Testis (tissue), 2 donors: ENCODE measurements at regions not wholly inside any gene's neighbourhood (a gene's known extent, or its start where the extent isn't known, plus 50 kb on each side); places are given as distances from the start of the nearest gene placed in this dataset.

ENCODE experiments used
- DNase-seq: peaks from one replicate; pipeline ENCODE4 v3.0.0-alpha.2; 2019
- H3K27ac ChIP-seq, 2 donors: fragments of 200-600 bp; sonication (generic); one replicate each; pipeline ENCODE4 v1.5.1; 2019
- H3K27me3 ChIP-seq: fragments of 200-600 bp; sonication (generic); one replicate; pipeline ENCODE4 v1.5.1; 2019
- H3K36me3 ChIP-seq: fragments of 200-600 bp; sonication (generic); one replicate; pipeline ENCODE4 v1.5.1; 2017; ENCODE audit warnings: low read depth; ENCODE audit errors: missing control alignments
- H3K4me1 ChIP-seq: fragments of 200-600 bp; sonication (generic); one replicate; pipeline ENCODE4 v1.5.1; 2019
- H3K4me3 ChIP-seq, 2 donors: fragments of 200-600 bp; sonication (generic); one replicate each; pipeline ENCODE4 v1.5.1; 2017 to 2019
- H3K9me3 ChIP-seq: fragments of 200-600 bp; sonication (generic); one replicate; pipeline ENCODE4 v1.5.1; 2017
- POLR2A ChIP-seq: fragments of 450-650 bp; IDR thresholded peaks from one replicate; pipeline ENCODE4 v1.6.1; 2017; ENCODE audit warnings: antibody characterized with exemption, mild to moderate bottlenecking, moderate library complexity
- WGBS, 2 donors: methylation state at CpG; one replicate each; pipeline ENCODE4 v1.1.5; 2018; 5-methylcytosine and 5-hydroxymethylcytosine counted together
- intact Hi-C: fragments of 100-400 bp; cut with DNase I; formaldehyde crosslinking; loops from one replicate; pipeline ENCODE4 v1.15.1; 2023; ENCODE audit warnings: low total_unique reads
- TF ChIP-seq, protein P1 (sequence below), 3 experiments: fragments of 450-650 bp in 2 of 3; fragments of 200-600 bp in 1 of 3; sonication (generic) in 1 of 3; IDR thresholded peaks; one replicate each; pipeline ENCODE4 v1.5.1; 2016 to 2019; ENCODE audit warnings: antibody characterized with exemption in 3 of 3, mild to moderate bottlenecking in 2 of 3, moderate library complexity in 1 of 3

DNA sequence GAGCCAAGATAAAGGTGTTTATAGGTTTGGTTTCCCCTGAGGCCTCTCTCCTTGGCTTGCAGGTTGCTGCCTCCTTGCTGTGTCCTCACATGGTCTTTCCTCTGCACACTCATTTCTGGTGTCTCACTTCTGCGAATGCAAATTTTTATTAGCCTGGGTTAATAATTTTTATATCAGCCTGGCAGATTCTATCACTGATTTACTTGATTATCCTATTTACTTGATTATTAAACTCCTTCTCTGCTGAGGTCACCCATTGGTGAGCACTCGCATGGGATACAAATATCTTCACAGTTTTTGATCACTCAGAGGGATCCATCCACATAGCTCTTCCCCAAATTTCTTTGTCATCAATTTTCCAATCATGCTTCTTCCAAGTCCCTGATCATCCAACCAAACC, 90.9 kb upstream of the IGLL5 start:
- no peak for DNase-seq
- Histone ChIP-seq H3K4me3 (no peak overlapping the region), H3K4me1 (no peaks in the 10 kb centered on the region), H3K36me3 (no peaks in the 10 kb centered on the region), H3K27me3 (no peaks in the 10 kb centered on the region), H3K9me3 (no peaks in the 10 kb centered on the region), H3K27ac (no peak overlapping the region)
- 63 to 79% methylated on average over 2 of the region's 2 CpGs for WGBS, 2 donors
- intact Hi-C loops: no loop called here
- no peak for TF ChIP-seq POLR2A
- TF ChIP-seq, protein P1, sequence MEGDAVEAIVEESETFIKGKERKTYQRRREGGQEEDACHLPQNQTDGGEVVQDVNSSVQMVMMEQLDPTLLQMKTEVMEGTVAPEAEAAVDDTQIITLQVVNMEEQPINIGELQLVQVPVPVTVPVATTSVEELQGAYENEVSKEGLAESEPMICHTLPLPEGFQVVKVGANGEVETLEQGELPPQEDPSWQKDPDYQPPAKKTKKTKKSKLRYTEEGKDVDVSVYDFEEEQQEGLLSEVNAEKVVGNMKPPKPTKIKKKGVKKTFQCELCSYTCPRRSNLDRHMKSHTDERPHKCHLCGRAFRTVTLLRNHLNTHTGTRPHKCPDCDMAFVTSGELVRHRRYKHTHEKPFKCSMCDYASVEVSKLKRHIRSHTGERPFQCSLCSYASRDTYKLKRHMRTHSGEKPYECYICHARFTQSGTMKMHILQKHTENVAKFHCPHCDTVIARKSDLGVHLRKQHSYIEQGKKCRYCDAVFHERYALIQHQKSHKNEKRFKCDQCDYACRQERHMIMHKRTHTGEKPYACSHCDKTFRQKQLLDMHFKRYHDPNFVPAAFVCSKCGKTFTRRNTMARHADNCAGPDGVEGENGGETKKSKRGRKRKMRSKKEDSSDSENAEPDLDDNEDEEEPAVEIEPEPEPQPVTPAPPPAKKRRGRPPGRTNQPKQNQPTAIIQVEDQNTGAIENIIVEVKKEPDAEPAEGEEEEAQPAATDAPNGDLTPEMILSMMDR (IDR thresholded peaks at IDR 0.05): no peak

GRCh38 chr22:22798232-22798616, 89.4 kb upstream of the IGLL5 start:
- Histone ChIP-seq H3K4me1 (no peaks in the 10 kb centered on the region), H3K9me3 (no peaks in the 10 kb centered on the region), H3K4me3 (no peak overlapping the region), H3K36me3 (no peaks in the 10 kb centered on the region), H3K27ac (no peak overlapping the region), H3K27me3 (no peaks in the 10 kb centered on the region)
- TF ChIP-seq, protein P1 (IDR thresholded peaks at IDR 0.05): no peak
- no peak for TF ChIP-seq POLR2A
- 54 to 62% methylated on average over 3 of the region's 3 CpGs for WGBS, 2 donors
- no peak for DNase-seq
- intact Hi-C loops: no loop called here

- WGBS, 2 donors: 92 to 100% methylated on average over 1 of the region's 1 CpG
- no peak for DNase-seq
- Histone ChIP-seq H3K4me3 (no peak overlapping the region), H3K27me3 (no peaks in the 10 kb centered on the region), H3K9me3 (no peaks in the 10 kb centered on the region), H3K4me1 (no peaks in the 10 kb centered on the region), H3K36me3 (no peaks in the 10 kb centered on the region), H3K27ac (no peak overlapping the region)
- intact Hi-C loops: no loop called here
- TF ChIP-seq, protein P1 (IDR thresholded peaks at IDR 0.05): no peak
- TF ChIP-seq POLR2A: no peak
Measured at GRCh38 chr22:22798716-22799115, 88.9 kb upstream of the IGLL5 start.

GRCh38 chr22:22799561-22799960, 88.1 kb upstream of the IGLL5 start:
- Histone ChIP-seq H3K27ac (no peak overlapping the region), H3K4me1 (no peaks in the 10 kb centered on the region), H3K9me3 (no peaks in the 10 kb centered on the region), H3K4me3 (no peak overlapping the region), H3K27me3 (no peaks in the 10 kb centered on the region), H3K36me3 (no peaks in the 10 kb centered on the region)
- DNase-seq: no peak
- TF ChIP-seq, protein P1 (IDR thresholded peaks at IDR 0.05): no peak
- no peak for TF ChIP-seq POLR2A
- intact Hi-C loops: no loop called here
- 38 to 53% methylated on average over 4 of the region's 4 CpGs for WGBS, 2 donors

- no peaks in the 10 kb centered on the region for H3K36me3 ChIP-seq
- 69% methylated on average over 3 of the region's 3 CpGs for WGBS, 2 donors
- H3K4me1 ChIP-seq: no peaks in the 10 kb centered on the region
- no peaks in the 10 kb centered on the region for H3K9me3 ChIP-seq
- no peak overlapping the region for H3K27ac ChIP-seq
- TF ChIP-seq POLR2A: no peak
- TF ChIP-seq, protein P1 (IDR thresholded peaks at IDR 0.05): no peak
- H3K27me3 ChIP-seq: no peaks in the 10 kb centered on the region
- DNase-seq: no peak
- no peak overlapping the region for H3K4me3 ChIP-seq
- intact Hi-C loops: no loop called here
Measured at GRCh38 chr22:22800716-22801115, 86.9 kb upstream of the IGLL5 start.
